ENCODE measurements at regions not wholly inside any gene's neighbourhood (a gene's known extent, or its start where the extent isn't known, plus 50 kb on each side); places are given as distances from the start of the nearest gene placed in this dataset.
"Not testable (repeated sequence)": the region's sequence is repeated elsewhere in the genome, so short reads cannot be mapped to it uniquely, and the experiment has no call there.

DNA sequence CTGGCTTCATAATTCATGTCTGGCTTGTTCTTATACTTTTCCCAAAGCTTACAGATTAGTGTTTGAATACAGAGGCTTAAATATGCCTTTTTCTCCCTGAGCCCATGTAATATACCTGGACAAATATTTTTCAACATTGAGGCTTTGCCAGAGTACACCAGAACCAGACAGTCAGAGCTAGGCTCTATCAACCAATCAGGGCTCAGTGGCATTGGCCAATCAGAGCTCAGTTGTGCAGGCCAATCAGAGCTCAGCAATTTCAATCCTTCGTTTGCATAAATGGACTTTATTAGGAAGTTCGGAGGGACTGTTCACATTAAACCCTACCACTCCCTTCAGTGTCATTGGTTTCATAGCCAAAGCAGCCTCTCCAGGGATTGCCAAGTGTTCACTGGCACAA lies 51.2 kb upstream of the TMSB15B start:
- ATAC-seq (no peak), DNase-seq (no peak)
- intact Hi-C loops (cut with DNase I) = no loop called here

- intact Hi-C loops (cut with DNase I) = no loop called here
- DNase-seq = no peak
- no peak for ATAC-seq
These were observed 52.0 kb upstream of the TMSB15B start for GRCh38 chrX:103910430-103910829.

GRCh38 chrX:103904301-103904700 lies 58.1 kb upstream of the TMSB15B start:
- intact Hi-C loops (cut with DNase I) = no loop called here
- DNase-seq = no peak
- ATAC-seq = no peak

DNA sequence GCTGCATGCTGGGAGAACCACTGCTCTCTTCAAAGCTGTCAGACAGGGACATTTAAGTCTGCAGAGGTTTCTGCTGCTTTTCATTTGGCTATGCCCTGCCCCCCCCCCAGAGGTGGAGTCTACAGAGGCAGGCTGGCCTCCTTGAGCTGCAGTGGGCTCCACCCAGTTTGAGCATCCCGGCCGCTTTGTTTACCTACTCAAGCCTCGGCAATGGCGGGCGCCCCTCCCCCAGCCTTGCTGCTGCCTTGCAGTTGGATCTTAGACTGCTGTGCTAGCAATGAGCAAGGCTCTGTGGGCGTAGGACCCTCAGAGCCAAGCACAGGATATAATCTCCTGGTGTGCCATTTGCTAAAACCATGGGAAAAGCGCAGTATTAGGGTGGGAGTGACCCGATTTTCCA lies 59.8 kb upstream of the TMSB15B start:
- ATAC-seq; DNase-seq; intact Hi-C loops (cut with DNase I): not testable (repeated sequence)

DNA sequence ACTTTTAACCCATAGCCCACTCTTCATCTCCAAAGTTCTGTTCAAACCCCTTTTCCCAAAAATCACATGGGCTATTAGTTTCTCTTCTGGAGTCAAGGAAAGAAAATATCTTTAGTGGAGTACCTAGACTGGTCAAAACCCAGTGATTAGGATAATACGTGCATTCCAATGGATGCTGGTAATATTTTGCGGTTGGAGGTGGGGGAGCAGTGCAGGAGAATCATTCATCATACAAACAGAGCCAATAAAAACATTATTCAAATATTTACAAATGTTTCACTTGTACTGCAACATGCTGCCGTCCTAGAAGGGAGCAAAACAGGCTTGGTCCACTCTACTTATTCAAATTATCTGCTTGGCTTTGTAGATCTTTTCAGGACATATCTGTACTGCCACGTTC lies 57.2 kb upstream of the RAB9B start:
- ATAC-seq (peak in 1 of 2 donors; percentile 25), DNase-seq (no peak)
- intact Hi-C loops (cut with DNase I) = no loop called here

DNA sequence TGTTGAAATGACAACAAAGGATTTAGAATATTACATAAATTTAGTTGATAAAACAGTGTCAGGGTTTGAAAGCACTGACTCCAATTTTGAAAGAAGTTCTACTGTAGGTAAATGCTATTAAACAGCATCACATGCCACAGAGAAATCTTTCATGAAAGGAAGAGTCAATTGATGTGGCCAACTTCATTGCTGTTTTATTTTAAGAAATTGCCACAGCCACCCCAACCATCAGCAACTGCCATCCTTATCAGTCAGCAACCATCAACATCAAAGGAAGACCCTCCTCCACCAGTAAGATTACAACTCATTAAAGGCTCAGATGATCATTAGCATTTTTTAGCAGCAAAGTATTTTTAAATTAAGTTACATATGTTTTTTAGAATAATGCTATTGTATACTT lies 54.6 kb upstream of the RAB9B start:
- ATAC-seq = no peak
- DNase-seq = no peak
- intact Hi-C loops (cut with DNase I) = no loop called here

- ATAC-seq (no peak), DNase-seq (no peak)
- intact Hi-C loops (cut with DNase I) = no loop called here
These were observed 51.5 kb upstream of the RAB9B start for GRCh38 chrX:103883533-103883932.

DNA sequence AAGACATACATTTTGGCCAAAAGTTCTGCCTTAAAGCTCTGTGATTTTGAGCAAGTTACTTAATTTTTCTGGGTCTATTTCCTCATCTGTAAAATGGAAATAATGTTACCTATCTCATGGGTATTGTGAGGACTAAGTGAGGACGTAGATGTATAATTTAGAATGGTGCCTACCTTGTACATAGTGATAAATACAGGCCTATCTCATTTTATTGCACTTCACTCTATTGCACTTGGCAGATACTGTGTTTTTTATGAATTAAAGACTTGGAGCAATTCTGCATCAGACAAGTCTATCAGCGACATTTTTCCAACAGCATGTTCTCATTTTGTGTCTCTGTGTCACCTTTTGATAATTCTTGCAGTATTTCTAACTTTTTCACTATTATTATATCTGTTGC lies 50.9 kb upstream of the RAB9B start:
- intact Hi-C loops (cut with DNase I) = no loop called here
- ATAC-seq = no peak
- DNase-seq = no peak
